GM20431 (cell line): ENCODE measurements at regions not wholly inside any gene's neighbourhood (a gene's known extent, or its start where the extent isn't known, plus 50 kb on each side); places are given as distances from the start of the nearest gene placed in this dataset.
"Not testable (repeated sequence)": the region's sequence is repeated elsewhere in the genome, so short reads cannot be mapped to it uniquely, and the experiment has no call there.

Source experiments
- in situ Hi-C: fragments of 300-500 bp; cut with MseI, MboI; formaldehyde crosslinking; loops from one replicate; pipeline ENCODE4 v1.15.0; 2020; ENCODE audit warnings: low sequenced_read_pairs; ENCODE audit not compliant: unreplicated experiment

- in situ Hi-C loops, result no loop called here
Measured at GRCh38 chr17:62322313-62322712, 58.0 kb upstream of the EFCAB3 start.

DNA sequence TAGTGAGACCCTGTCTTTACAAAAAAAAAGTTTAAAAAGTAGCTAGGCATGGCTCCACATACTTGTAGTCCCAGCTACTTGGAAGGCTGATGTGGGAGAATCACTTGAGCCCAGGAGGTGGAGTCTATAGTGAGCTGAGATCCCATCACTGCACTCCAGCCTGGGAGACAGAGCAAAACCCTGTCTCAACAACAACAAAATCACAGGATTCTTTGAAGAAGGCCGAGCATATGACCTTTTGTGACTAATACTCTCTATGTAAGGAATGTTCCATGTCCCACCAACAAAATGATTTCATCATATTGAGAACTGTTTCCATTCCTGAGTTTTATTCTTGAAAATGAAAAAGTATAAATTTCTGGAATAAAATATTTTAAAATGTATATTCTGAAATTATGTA lies 58.9 kb upstream of the EFCAB3 start:
- in situ Hi-C loops, result no loop called here

DNA sequence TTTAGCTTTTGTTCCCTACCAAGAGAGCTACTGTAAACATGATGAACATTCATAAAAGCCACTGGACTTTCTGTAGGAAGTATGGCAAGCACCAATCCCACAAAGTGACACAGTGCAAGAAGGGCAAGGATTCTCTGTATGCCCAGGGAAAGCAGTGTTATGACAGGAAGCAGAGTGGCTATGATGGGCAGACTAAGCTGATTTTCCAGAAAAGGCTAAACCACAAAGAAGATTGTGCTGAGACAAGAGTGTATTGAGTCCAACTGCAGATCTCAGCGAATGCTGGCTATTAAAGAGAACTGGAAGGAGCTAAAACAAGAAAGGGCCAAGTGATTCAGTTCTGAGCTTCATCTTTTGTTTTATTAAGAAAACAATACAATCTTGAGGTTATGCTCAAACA lies 60.5 kb upstream of the EFCAB3 start:
- in situ Hi-C loops, result no loop called here

DNA sequence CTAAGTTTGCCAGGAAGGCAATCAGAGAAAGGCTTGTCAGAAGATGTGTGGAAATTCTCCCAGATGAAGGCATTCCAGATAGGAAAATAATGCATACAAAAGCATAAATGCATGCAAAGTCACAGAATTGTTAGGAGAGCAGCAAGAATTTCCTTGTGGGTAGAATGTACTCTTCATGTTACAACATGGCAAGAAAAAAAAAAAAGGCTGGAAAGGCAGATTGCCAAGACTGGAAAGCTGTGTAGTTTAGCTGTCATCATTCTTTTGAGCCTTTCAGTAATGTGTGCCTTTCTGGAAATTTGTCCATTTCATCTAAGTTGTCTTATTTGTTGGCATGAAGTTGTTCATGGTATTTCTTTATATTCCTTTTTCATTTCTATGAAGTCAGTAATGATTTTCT lies 71.0 kb upstream of the EFCAB3 start:
- in situ Hi-C loops, result no loop called here

DNA sequence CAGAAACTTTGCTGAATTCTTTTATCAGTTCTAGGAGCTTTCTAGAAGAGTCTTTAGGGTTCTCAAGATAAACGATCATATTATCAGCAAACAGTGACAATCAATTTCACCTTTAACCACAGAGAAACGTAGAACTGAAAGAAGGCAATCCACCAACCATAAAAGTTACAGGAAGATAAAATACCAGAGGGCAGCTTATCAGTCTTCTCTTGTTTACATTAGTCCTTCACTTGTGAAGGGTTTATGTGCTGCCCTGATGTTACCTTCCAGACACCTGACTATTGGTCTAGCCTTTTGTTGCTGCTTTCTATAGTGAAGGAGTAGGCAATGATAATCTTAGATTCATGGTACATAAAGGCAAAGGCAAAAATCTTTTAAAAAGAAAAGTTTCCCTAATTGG lies 73.2 kb upstream of the EFCAB3 start:
- in situ Hi-C loops, result no loop called here

GRCh38 chr17:62303476-62303875 lies 76.9 kb upstream of the EFCAB3 start:
- in situ Hi-C loops, result no loop called here

GRCh38 chr17:62300697-62301096 lies 79.7 kb upstream of the EFCAB3 start:
- in situ Hi-C loops, result no loop called here

- in situ Hi-C loops, result not testable (repeated sequence)
Measured at GRCh38 chr17:62275290-62275689, 105.1 kb upstream of the EFCAB3 start.

GRCh38 chr17:62268361-62268760 lies 112.0 kb upstream of the EFCAB3 start:
- in situ Hi-C loops, result not testable (repeated sequence)

- in situ Hi-C loops, result not testable (repeated sequence)
Measured at GRCh38 chr17:62264974-62265373, 115.4 kb upstream of the EFCAB3 start.

- in situ Hi-C loops, result not testable (repeated sequence)
Measured at GRCh38 chr17:62255791-62256190, 124.6 kb upstream of the EFCAB3 start.

- in situ Hi-C loops, result not testable (repeated sequence)
Measured at GRCh38 chr17:62242076-62242475, 138.3 kb upstream of the EFCAB3 start.

DNA sequence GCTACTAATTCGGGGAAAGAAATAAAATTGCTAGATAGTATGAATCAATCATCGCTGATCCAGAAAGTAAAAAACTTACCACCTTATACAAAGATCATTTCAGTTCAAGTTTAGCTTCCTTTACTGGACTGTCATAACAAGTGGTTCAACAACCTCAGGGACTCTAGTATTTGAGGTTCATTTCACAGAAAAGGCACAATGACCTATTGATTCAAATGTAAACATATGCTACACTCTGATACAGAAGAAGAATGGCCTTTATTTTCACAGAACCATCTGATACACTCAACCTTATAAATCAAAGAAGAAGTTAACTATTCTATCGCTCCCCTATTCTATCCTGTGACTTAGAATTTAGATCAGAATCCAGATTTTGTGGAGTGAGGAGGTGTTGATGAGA lies 140.8 kb upstream of the EFCAB3 start:
- in situ Hi-C loops, result not testable (repeated sequence)

- in situ Hi-C loops, result not testable (repeated sequence)
Measured at GRCh38 chr17:62238551-62239338, 141.6 kb upstream of the EFCAB3 start.

- in situ Hi-C loops, result not testable (repeated sequence)
Measured at GRCh38 chr17:62233822-62234481, 146.4 kb upstream of the EFCAB3 start.

- in situ Hi-C loops, result not testable (repeated sequence)
Measured at GRCh38 chr17:62231293-62231692, 149.1 kb upstream of the EFCAB3 start.

GRCh38 chr17:62226610-62227240 lies 153.6 kb upstream of the EFCAB3 start:
- in situ Hi-C loops, result not testable (repeated sequence)

DNA sequence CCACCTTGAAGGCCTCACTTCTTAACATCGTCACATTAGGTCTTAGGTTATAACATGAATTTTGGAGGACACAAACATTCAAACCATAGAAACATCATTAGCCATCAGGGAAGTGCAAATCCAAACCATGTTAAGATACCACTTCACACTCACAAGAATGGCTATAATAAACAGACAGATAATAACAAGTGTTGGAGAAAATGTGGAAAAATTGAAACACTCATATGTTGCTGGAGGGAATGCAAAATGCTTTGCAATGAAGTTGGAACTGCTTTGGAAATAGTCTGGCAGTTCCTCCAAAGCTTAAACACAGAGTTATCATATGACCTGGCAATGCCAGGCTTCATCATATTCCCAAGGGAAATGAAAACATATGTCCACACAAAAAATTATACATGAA lies 156.8 kb upstream of the EFCAB3 start:
- in situ Hi-C loops, result not testable (repeated sequence)

- in situ Hi-C loops, result no loop called here
Measured at GRCh38 chr17:62219221-62219899, 154.3 kb upstream of the MED13 start.

DNA sequence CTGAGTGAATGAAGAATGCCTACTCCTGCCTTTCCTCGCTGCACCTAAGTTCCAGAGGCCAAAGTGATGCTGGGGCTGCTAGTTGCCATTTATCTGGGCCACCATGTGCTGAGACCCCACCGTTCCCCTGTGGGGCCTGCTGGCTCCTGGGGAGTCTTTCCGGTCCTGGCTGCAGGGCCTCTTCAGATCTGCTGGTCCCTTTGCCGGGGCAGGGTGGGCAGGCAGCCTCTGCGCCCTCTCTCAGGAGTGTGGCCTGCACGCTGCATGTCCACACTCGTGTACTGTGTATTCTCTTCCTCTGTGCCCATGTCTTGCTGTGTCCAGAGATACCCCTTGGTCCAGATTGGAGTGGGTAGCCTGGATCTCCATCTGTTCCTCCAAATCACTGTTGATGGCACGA lies 151.8 kb upstream of the MED13 start:
- in situ Hi-C loops, result no loop called here

- in situ Hi-C loops, result not testable (repeated sequence)
Measured at GRCh38 chr17:62215891-62216290, 150.8 kb upstream of the MED13 start.
